Activated naive CD4-positive, alpha-beta T cell (primary cell): ENCODE measurements at regions not wholly inside any gene's neighbourhood (a gene's known extent, or its start where the extent isn't known, plus 50 kb on each side); places are given as distances from the start of the nearest gene placed in this dataset.

Source experiments
- DNase-seq, 4 experiments: peaks; one replicate each; lab custom pipeline; 2025; lab: John Stamatoyannopoulos, UW

DNA sequence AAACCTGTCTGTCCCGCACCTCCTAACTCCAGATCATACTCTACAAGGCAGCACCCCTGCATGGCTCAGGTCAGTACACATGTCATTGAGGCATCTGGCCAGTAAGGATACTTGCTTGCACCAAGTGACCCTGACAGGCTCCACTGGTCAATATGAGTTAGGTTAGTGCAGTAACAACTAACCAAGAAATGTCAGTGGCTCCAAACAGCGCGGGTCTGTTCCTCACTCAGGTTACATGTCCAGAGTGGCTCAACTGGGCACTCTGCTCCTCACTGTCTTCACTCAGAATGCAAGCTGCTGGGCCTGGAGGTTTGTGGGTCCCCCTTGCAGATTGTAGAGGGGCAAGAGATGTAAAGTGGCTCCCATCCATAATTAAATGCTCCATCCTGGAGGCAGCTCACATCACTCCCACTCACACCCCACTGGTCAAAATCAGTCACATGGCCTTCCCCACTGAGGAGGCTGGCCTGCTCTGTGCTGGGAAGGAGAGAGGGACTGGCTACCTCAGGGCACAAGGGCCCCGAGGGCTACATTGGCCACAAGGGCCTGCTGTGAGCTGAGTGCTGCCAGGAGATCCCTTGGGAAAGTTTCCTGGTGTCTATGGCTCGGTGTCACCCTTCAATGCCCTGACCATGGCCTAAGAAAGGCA, 109.1 kb upstream of the GDF10 start:
- DNase-seq: no peak

GRCh38 chr10:47192273-47192672, 107.7 kb upstream of the GDF10 start:
- no peak for DNase-seq

DNA sequence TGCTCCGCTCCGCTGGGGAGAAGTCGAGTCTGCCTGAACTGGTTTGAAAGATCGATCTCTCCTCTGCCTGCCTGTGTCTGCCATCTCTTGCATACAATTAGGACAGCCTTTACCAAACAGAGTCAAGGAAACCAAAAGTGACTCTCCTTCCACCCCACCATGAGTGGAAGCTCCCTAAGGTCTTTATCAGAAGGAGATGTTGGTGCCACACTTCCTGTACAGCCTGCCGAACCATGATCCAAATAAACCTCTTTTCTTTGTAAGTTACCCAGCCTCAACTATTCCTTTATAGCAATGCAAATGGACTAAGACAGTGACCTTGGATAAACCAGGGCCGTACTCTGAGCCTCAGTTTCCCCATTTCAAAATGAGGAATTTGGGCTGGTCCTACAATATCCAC, 106.3 kb upstream of the GDF10 start:
- no peak for DNase-seq

DNA sequence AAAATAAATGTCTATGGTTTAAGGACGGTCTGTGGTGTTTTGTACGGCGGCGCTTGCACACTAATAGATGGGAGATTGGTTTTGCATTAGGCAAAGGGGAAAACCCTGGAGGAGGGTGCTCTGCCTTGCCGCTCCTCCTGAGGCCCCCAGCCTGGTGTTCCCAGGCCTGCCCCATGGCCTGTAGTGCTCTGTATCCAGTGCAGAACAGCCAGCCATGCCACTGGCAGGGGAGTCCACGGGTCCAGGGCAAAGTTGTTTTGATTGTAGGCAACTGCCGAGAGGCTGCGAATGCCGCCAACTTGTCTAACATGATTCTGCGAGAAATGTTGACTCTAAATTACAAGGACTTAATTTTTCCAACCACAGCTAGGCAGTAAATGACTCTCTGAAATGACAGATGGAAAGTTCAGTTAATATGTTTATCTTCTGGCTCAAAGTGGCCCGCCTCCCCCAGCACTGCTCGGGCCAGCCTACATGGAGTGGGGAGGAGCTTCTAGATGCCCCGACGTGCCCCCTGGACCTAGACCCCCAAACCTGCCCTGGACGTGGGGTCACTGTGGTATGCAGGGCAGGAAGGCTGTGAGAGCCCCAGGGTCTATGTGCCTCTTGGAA, 104.6 kb upstream of the GDF10 start:
- no peak for DNase-seq

DNA sequence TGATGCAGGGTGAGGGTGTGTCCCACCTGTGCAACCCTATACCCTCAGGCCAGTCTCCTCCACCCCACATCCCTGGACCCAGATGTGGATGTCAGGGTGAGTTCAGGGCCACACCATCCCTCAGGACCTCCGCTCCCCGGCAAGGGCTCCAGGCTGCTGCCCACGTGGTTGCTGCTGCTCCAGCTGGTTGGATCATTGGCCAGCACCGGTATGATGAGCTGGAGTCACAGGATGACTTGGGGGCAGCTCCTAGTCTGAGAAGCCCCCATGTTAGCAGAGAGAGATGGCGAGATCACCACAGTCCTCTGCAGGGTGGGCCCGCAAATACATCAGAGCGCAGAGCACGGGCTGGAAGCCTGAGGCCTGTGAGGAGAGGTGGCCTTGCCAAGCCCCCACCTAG, 103.3 kb upstream of the GDF10 start:
- DNase-seq: no peak

- no peak for DNase-seq
Observed at GRCh38 chr10:47198221-47198620, 101.8 kb upstream of the GDF10 start.

DNA sequence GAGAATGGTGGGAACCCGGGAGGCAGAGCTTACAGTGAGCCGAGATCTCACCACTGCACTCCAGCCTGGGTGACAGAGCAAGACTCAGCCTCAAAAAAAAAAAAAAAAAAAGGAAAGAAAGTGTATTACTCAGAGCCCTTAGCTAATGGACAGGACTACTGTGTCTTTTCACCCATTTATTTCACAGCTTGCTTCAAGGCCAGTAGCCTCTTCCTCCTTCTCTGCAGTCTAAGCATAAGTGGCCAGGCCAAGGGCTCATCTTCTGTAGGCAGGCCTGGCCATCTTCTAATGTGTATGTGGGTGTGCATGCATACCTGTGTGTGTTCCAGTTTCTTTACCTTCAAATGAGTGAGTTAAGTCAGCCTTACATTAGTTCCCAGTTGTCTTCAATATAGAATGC, 94.8 kb upstream of the GDF10 start:
- no peak for DNase-seq

DNA sequence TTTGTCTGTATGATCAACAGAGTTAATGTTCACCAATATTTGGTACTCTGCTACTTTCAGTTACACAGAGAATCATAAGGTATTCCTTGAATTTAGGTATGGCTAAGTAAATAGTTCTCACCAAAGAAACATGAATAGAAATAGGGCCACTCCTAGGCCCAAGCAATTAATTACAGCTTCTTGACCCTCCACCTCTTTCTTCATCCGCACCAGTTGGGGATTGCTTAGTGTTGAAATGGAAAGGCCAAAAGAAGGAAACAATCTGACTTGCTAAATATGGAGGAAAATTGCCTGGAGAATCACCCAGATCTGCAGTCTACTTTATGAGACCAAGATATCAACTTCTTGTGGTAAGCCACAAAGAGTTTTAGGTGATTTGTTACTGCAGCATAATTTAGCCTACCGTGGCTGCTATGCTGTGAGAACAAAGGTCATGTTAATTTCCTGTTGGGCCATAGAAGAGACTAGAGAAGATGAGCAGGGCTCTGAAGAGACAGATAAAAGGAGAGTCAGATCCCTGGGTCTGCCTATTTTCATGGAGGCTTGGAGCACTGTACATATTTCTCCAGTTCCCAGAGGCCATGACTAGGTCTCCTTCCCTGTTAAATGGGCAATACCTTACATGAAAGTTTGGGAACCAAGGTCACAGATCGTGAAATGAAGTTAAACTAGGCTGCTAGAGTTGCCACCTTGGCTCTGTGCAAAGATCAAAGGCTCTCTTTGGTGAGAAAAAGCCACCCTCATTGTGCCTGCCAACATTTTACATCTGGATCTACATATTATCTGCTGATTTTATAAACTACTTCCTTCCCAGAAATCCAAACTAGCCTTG, 93.3 kb upstream of the GDF10 start:
- no peak for DNase-seq

DNA sequence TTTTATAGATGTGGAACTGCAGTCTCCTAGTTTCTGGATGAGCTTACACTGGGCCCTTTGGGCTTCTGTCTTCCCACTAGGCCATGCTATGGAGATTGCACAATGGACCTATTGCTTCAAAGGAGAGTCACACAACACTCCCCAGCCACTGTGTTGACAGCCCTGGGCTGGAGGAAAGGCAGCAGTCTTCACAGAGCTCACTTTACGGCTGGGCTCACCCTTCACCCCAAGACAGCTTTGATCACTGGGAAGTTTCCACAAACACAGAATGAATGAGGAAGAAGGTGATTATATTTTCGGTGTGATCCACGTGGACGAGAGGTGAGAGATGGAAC, 92.7 kb upstream of the GDF10 start:
- DNase-seq: no peak

- no peak for DNase-seq
Observed at GRCh38 chr10:47207894-47208469, 92.0 kb upstream of the GDF10 start.

DNA sequence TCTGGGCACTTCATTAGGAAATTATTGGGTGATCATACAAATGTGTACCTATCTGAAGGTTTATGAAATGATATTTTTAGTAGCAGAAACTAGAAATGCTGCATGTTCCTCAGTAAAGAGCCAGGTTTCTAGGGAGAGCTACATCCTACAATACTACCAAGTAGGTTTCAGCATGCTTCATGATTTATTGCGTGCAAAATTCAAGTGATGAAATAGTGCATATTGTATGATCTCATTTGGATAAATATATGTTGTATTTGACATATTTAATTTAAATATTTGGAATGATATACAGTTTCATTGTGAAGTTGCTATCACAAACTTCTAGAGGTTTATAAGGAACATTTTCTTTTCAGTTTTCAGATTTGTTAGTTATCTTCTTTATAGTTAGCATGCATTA, 90.5 kb upstream of the GDF10 start:
- no peak for DNase-seq

GRCh38 chr10:47214520-47214919, 85.5 kb upstream of the GDF10 start:
- DNase-seq: no peak

DNA sequence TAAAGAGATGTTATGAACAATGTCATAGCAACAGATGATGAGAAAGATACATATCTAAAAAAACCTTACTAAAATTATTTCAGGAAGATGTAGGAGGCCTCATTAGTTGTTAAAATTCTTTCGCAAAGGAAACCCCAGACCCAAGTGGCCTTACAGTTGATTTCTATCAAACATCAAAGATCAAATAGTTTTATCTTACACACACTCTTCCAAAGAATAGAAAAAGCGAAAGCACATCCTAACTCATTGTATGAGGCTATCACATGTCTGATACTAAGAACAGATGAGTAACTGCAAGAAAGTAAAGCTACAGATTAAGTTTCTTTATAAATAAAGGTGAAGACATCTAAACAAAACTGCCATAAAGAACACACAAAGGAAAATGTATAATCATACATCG, 82.9 kb upstream of the GDF10 start:
- no peak for DNase-seq

DNA sequence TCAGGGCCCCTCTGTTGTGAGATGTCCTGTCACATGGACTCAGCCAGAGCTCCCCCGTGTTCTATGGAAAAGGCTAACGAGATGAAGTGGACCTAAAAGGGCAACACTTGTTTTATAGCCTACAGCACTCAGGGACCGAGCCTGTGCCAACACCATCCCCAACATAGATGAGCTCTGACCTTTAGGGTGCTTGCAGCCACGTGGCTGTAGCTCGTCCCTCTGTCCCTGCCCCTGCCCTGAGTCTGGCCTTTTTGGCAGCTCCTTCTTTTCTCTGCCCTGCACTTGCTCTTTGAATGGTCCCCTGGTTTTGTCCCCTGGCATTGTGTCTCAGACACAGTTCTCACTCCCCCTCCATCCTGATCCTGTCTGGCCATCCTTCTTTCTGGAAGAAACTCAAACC, 81.2 kb upstream of the GDF10 start:
- no peak for DNase-seq

- no peak for DNase-seq
Observed at GRCh38 chr10:47222461-47222860, 77.5 kb upstream of the GDF10 start.

GRCh38 chr10:47223236-47223635, 76.8 kb upstream of the GDF10 start:
- no peak for DNase-seq

GRCh38 chr10:47224546-47225218, 75.3 kb upstream of the GDF10 start:
- no peak for DNase-seq

- DNase-seq: no peak
Observed at GRCh38 chr10:47225219-47225927, 74.6 kb upstream of the GDF10 start.

DNA sequence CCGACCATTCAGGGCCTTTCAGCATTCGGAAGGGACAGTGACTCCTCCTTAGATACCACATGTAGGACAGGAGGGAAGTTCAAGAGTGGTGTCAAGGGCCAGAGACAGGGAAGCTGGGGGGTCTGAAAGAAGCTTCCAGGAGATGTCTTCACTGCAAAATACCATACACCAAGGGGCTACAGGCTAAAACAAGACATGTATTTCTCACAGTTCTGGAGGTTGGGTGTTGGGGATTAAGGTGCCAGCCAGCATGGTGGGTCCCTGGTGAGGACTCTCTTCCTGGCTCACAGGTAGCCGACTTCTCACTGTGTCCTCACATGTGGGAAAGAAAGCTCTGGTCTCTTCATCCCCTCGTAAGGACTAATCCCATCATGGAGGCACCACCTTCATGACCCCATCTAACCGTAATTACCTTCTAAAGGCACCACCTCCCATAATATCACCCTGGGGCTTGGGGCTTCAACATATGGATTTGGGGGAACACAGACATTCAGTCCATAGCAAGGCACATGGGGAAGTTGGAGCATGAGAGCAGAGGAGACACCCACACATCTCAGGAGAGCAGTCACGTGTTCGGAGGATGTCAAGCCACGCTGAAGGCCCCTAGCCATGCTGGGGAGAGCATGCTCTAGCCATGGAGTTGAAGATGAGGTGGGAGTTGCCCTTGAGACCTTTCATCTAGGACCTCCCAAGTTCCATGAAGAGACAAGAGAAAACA, 73.9 kb upstream of the GDF10 start:
- DNase-seq: no peak

- no peak for DNase-seq
Observed at GRCh38 chr10:47230482-47230881, 69.5 kb upstream of the GDF10 start.

GRCh38 chr10:47230957-47231356, 69.0 kb upstream of the GDF10 start:
- DNase-seq: no peak
